Neural crest cell (in vitro differentiated cells): ENCODE measurements at regions not wholly inside any gene's neighbourhood (a gene's known extent, or its start where the extent isn't known, plus 50 kb on each side); places are given as distances from the start of the nearest gene placed in this dataset.

ENCODE experiments used
- DNase-seq: peaks from one replicate; pipeline ENCODE4 v3.0.0; 2021; ENCODE audit warnings: low read depth, mixed read lengths, low spot score
- H3K27ac Mint-ChIP-seq: one replicate; pipeline ENCODE4 v1.8.0; 2021; ENCODE audit warnings: mild to moderate bottlenecking, mixed read lengths; ENCODE audit not compliant: unreplicated experiment
- H3K27me3 Mint-ChIP-seq: 2 replicates; pipeline ENCODE4 v1.8.0; 2021; ENCODE audit warnings: low read depth, mild to moderate bottlenecking, mixed read lengths
- H3K36me3 Mint-ChIP-seq: 2 replicates; pipeline ENCODE4 v1.8.0; 2021; ENCODE audit warnings: low read depth, mild to moderate bottlenecking, mixed read lengths
- H3K4me1 Mint-ChIP-seq: 2 replicates; pipeline ENCODE4 v1.8.0; 2021; ENCODE audit warnings: mixed read lengths
- H3K4me3 Mint-ChIP-seq: one replicate; pipeline ENCODE4 v1.8.0; 2021; ENCODE audit warnings: mild to moderate bottlenecking, mixed read lengths
- H3K9me3 Mint-ChIP-seq: 2 replicates; pipeline ENCODE4 v1.8.0; 2021; ENCODE audit warnings: mixed read lengths
- TF ChIP-seq, protein P1 (sequence below): fragments of 200-600 bp; sonication (generic); conservative IDR thresholded peaks from 2 replicates; pipeline ENCODE4 v1.5.0; 2021; ENCODE audit warnings: antibody characterized with exemption, mild to moderate bottlenecking

DNA sequence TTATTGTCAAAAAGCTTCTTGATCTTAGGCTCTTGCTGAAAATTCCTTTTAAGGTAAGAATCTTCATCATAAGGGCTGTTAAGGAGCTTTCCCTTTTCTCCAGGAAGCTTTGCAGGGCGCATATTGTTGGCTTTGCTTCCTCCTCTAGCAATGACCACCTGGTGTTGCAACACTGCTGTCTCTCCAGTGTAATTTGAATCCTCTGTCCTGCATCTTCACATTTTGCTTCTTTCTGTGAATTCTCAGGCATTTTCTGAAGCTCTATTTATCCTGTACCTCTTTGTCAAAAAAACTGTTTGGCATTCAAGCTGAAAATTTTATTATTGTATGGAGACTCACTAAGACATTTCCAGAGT, 533.1 kb upstream of the CHAC2 start:
- TF ChIP-seq, protein P1, sequence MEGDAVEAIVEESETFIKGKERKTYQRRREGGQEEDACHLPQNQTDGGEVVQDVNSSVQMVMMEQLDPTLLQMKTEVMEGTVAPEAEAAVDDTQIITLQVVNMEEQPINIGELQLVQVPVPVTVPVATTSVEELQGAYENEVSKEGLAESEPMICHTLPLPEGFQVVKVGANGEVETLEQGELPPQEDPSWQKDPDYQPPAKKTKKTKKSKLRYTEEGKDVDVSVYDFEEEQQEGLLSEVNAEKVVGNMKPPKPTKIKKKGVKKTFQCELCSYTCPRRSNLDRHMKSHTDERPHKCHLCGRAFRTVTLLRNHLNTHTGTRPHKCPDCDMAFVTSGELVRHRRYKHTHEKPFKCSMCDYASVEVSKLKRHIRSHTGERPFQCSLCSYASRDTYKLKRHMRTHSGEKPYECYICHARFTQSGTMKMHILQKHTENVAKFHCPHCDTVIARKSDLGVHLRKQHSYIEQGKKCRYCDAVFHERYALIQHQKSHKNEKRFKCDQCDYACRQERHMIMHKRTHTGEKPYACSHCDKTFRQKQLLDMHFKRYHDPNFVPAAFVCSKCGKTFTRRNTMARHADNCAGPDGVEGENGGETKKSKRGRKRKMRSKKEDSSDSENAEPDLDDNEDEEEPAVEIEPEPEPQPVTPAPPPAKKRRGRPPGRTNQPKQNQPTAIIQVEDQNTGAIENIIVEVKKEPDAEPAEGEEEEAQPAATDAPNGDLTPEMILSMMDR, result no peak
- no peaks in the 10 kb centered on the region for H3K9me3 Mint-ChIP-seq
- H3K27ac Mint-ChIP-seq, result no peak overlapping the region
- DNase-seq, result no peak
- no peaks in the 10 kb centered on the region for H3K36me3 Mint-ChIP-seq
- H3K27me3 Mint-ChIP-seq, result no peaks in the 10 kb centered on the region
- no peak overlapping the region for H3K4me3 Mint-ChIP-seq
- H3K4me1 Mint-ChIP-seq, result no peaks in the 10 kb centered on the region

DNA sequence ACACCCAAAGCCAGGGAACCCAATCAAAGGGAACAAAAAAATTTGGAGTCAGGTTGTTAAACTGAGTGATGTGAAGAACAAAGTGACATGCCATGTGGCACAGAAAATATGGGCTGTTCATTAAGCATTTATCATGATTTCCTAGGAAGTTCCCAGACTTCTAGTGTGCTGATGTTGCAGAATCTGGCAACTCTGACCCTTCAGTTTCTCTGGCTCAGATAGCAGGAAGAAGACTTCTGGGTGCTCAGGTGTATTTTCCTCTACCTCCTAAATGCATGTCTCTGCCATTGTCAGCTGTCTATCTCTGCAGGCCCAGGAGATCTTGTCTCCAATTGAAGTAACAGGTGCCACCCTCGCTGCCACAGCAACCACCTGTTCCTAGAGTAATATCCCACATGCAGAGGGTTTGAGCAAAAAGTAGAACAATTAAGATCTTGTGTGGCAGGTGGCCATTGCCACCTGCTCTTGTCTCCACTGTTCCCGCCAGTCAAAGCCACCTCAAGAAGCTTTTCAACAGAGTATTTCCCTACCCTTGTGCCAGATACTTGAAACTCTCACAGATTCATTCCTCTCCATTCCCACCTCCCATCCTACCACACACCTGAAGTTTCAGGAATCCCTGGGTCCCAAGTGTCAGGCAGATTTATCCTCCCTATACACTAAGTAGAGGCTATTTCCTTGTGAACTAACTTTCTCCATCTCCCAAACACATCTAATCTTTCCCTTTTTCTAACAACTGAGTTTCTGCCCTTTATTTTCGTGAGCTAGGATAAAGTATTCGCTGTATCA, 533.7 kb upstream of the CHAC2 start:
- Mint-ChIP-seq H3K27me3 (no peaks in the 10 kb centered on the region), H3K27ac (no peak overlapping the region), H3K36me3 (no peaks in the 10 kb centered on the region), H3K4me3 (no peak overlapping the region), H3K4me1 (no peaks in the 10 kb centered on the region), H3K9me3 (no peaks in the 10 kb centered on the region)
- DNase-seq, result no peak
- TF ChIP-seq, protein P1, result no peak

DNA sequence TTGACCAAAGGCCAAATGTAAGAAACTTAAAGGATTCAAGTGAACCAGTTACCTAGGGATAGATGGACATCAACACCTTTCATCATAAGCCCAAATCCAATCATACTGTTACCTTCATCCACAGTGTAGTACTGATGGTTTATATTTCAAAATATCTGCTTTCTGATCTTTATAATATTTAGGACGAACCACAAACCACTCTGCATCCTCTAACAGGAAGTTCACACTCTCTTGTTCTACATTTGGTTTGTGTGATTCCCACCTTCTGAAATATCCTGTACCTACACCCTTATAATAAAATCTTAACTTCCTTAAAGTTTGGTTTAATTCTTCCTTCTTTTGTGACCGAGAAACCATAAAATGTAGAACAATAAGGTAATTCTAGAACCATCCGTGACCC, 535.7 kb upstream of the CHAC2 start:
- Mint-ChIP-seq H3K4me3 (no peak overlapping the region), H3K4me1 (no peaks in the 10 kb centered on the region), H3K27ac (no peak overlapping the region), H3K36me3 (no peaks in the 10 kb centered on the region), H3K27me3 (no peaks in the 10 kb centered on the region), H3K9me3 (no peaks in the 10 kb centered on the region)
- TF ChIP-seq, protein P1, result no peak
- no peak for DNase-seq

DNA sequence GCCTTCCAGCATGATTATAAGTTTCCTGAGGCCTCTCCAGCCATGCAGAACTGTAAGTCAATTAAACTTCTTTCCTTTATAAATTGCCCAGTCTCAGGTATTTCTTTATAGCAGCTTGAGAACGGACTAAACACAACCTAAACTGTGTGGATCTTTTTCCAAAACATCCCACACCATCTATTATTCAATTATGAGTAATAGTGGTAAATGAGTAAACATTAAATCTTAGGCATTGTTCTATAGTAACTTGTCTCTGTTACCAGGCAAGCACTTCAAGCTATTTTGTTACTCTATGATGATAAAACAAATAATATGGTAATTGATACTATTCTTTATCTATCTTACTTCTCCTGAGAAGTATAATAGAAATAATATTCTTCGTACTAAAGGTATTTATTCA, 536.9 kb upstream of the CHAC2 start:
- no peak overlapping the region for H3K27ac Mint-ChIP-seq
- no peaks in the 10 kb centered on the region for H3K4me1 Mint-ChIP-seq
- no peak for DNase-seq
- H3K4me3 Mint-ChIP-seq, result no peak overlapping the region
- TF ChIP-seq, protein P1, result no peak
- H3K36me3 Mint-ChIP-seq, result no peaks in the 10 kb centered on the region
- no peaks in the 10 kb centered on the region for H3K9me3 Mint-ChIP-seq
- no peaks in the 10 kb centered on the region for H3K27me3 Mint-ChIP-seq

DNA sequence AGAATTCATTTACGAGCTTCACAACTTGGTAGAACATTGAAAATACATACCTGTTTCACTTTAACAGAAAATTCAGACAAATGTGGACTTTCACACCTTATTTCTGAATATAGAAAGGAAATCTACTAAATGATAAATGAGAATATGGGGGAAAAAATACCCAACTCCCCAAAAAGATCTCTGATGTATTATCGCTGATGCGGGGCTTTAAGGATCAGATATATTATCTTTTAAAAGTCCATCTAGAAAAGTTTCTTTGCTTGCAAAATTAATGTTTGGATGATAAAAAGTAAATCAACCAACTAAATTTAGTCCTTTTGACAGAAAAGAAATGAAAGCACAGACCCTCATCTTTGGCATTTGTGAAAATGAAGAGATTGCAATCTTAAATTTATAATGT, 540.1 kb upstream of the CHAC2 start:
- no peak overlapping the region for H3K27ac Mint-ChIP-seq
- TF ChIP-seq, protein P1, result no peak
- H3K27me3 Mint-ChIP-seq, result no peaks in the 10 kb centered on the region
- no peaks in the 10 kb centered on the region for H3K4me1 Mint-ChIP-seq
- no peaks in the 10 kb centered on the region for H3K36me3 Mint-ChIP-seq
- no peak overlapping the region for H3K4me3 Mint-ChIP-seq
- no peak for DNase-seq
- no peaks in the 10 kb centered on the region for H3K9me3 Mint-ChIP-seq
